GM12865 (cell line): ENCODE measurements at regions not wholly inside any gene's neighbourhood (a gene's known extent, or its start where the extent isn't known, plus 50 kb on each side); places are given as distances from the start of the nearest gene placed in this dataset.

Experiments
- DNase-seq: peaks from one replicate; pipeline ENCODE4 v3.0.0; 2010; ENCODE audit warnings: low read depth
- H3K4me3 ChIP-seq: 2 replicates; pipeline ENCODE4 v1.5.1; 2011; ENCODE audit warnings: mild to moderate bottlenecking, low read depth, low read length, control low read depth
- TF ChIP-seq, protein P1 (sequence below): IDR thresholded peaks from 2 replicates; pipeline ENCODE4 v1.5.1; 2011; ENCODE audit warnings: low read length, control low read depth, low read depth, inconsistent platforms; ENCODE audit not compliant: insufficient read depth; ENCODE audit errors: missing control alignments

DNA sequence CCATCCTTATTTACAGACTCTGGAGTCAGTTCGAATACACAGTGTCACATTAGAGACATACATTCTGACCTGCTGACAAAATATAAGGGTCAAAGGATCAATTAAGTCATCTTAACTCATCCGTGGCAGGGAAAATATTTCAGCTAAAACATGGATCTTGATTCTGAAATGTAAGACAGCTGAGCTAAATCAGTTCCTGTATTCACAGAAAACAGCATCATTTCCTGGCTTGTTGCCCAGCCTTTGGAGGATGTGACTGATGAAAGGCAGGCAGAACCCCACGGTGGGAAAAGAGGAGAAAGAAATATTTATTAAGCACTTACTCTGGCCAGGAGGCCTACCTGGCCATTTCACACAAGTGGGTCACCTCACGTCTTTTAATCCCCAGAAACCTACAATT lies 101.9 kb downstream of the GAS2L3 start:
- no peak for DNase-seq
- no peak overlapping the region for H3K4me3 ChIP-seq
- TF ChIP-seq, protein P1, sequence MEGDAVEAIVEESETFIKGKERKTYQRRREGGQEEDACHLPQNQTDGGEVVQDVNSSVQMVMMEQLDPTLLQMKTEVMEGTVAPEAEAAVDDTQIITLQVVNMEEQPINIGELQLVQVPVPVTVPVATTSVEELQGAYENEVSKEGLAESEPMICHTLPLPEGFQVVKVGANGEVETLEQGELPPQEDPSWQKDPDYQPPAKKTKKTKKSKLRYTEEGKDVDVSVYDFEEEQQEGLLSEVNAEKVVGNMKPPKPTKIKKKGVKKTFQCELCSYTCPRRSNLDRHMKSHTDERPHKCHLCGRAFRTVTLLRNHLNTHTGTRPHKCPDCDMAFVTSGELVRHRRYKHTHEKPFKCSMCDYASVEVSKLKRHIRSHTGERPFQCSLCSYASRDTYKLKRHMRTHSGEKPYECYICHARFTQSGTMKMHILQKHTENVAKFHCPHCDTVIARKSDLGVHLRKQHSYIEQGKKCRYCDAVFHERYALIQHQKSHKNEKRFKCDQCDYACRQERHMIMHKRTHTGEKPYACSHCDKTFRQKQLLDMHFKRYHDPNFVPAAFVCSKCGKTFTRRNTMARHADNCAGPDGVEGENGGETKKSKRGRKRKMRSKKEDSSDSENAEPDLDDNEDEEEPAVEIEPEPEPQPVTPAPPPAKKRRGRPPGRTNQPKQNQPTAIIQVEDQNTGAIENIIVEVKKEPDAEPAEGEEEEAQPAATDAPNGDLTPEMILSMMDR, result no peak

DNA sequence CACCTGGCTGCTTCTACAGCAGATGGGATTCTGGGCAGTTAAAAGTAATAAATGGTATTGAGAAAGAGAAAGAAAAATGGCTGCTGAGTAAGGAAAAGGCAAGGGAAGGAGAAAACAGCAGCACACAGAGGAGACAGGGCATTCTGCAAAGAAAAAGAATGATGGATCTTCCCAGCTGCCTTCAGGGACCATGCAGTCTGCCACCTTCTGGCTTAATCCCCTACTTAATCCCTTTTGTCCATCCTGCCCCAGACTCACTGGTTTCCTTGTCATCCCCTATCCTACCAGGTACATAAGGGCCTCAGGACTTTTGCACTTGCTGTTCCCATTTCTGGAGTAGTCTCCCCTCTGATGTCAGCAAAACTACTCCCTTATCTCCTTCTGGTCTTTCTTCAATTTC lies 107.6 kb downstream of the GAS2L3 start:
- TF ChIP-seq, protein P1, result no peak
- no peak overlapping the region for H3K4me3 ChIP-seq
- no peak for DNase-seq

DNA sequence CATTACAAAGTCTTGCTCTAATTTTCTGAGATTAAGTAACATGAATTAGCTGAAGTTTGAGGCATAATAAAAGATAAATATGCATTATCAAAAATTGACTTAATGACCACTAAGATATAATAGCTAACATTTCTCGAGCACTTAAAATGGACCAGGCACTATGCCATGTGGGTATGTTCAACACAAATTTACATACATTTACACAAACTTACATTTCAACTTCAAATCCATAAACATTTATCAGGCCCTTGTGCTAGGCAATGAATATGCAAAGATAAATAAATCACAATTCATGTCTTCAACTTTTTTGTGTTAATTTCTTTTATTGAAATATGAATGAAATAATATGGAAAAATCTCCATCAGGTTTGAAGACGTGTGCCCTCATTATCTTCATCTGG lies 108.7 kb downstream of the GAS2L3 start:
- TF ChIP-seq, protein P1, result no peak
- no peak overlapping the region for H3K4me3 ChIP-seq
- no peak for DNase-seq

DNA sequence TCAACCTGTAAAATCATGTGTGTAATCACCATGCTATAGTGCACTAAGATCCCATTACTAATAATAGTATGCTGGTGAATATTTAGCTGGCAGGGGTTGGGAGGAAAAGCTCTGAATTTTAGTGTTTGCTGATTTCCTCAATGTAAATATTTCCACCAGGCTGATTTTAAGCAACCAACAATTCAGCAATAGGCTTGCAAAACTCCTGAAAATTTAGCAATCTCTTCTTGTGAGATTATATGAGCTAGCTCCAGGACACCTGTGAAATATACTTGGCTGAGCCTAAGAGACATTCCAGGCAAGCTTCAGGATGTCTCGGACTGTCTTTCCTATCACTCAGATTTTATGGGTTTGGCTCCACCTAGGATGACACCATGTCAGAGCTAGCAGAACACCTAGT lies 106.9 kb upstream of the ANO4 start:
- H3K4me3 ChIP-seq, result no peak overlapping the region
- DNase-seq, result no peak
- TF ChIP-seq, protein P1, result no peak

DNA sequence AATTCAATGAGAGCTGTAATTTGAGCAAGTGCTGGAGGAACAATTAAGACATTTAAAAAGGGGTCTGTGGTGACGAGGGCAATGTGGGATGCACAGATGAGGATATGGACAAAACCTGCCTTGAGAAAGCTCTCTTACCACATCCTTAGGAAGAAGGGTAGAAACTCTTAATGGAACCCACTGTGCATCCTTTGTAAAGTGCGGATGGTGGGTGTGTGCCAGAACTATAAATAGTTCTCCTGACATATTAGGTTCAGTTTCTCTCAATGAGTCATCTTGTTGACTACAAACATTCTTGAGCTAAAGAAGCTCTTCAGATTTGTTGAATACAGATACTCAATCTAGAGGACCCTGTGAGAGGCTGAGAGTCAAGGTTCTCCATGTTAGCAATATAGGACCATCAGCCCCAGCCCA lies 106.1 kb upstream of the ANO4 start:
- TF ChIP-seq, protein P1, result no peak
- no peak for DNase-seq
- H3K4me3 ChIP-seq, result no peak overlapping the region

DNA sequence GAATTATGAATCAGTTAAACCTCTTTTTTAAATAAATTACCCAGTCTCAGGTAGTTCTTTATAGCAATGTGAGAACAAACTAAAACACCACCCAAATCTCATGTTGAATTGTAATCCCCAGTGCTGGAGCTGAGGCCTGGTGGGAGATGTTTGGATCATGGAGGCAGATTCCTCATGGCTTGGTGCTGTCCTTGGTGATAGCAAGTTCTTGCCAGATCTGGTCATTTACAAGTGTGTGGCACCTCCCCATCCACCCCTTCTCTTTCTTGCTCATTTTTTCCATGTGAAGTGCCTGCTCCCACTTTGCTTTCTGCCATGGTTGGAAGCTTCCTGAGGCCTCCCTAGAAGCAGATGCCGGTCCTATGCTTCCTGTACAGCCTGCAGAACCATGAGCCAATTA lies 102.1 kb upstream of the ANO4 start:
- DNase-seq, result no peak
- TF ChIP-seq, protein P1, result no peak
- no peak overlapping the region for H3K4me3 ChIP-seq

DNA sequence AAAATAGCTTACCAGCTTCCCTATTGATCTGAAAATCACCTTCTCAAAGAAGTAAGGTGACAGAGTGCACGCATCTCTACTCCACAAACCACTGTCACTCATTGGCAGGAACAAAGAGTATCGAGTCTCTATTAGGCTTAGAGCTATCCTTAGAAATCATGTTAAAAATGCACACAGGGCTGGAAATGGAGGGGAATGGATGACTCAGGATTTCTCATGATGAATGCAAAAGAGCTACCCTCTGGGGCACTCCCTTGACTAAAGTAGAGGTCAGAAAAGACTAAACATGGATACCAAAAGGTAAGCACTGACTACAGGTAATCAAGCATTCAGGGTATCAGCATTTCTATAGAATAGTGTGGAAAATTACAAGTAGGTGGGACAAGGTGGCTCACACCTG lies 96.1 kb upstream of the ANO4 start:
- TF ChIP-seq, protein P1, result no peak
- no peak overlapping the region for H3K4me3 ChIP-seq
- DNase-seq, result no peak
